Medulla oblongata (tissue), 1 donor: ENCODE measurements at regions not wholly inside any gene's neighbourhood (a gene's known extent, or its start where the extent isn't known, plus 50 kb on each side); places are given as distances from the start of the nearest gene placed in this dataset.

Experiments used
- DNase-seq: peaks from one replicate; pipeline ENCODE4 v3.0.0-alpha.2; 2015; ENCODE audit errors: extremely low spot score

GRCh38 chr5:173741729-173742431 is 125.4 kb upstream of the BOD1 start:
- no peak for DNase-seq

GRCh38 chr5:173742432-173742816 is 126.0 kb upstream of the BOD1 start:
- no peak for DNase-seq

- no peak for DNase-seq
Observed at GRCh38 chr5:173743641-173744343, 127.3 kb upstream of the BOD1 start.

GRCh38 chr5:173744551-173744950 is 128.1 kb upstream of the BOD1 start:
- no peak for DNase-seq

- DNase-seq: no peak
Observed at GRCh38 chr5:173745123-173745522, 128.7 kb upstream of the BOD1 start.

GRCh38 chr5:173745557-173745956 is 129.1 kb upstream of the BOD1 start:
- DNase-seq: no peak

- no peak for DNase-seq
Observed at GRCh38 chr5:173746047-173746646, 129.7 kb upstream of the BOD1 start.

GRCh38 chr5:173747876-173748275 is 131.4 kb upstream of the BOD1 start:
- no peak for DNase-seq

- no peak for DNase-seq
Observed at GRCh38 chr5:173750538-173751265, 134.3 kb upstream of the BOD1 start.

GRCh38 chr5:173751266-173751600 is 134.8 kb upstream of the BOD1 start:
- no peak for DNase-seq

GRCh38 chr5:173752653-173753052 is 135.5 kb upstream of the CPEB4 start:
- DNase-seq: no peak

GRCh38 chr5:173753307-173754168 is 134.6 kb upstream of the CPEB4 start:
- DNase-seq: no peak

- no peak for DNase-seq
Observed at GRCh38 chr5:173755319-173755718, 132.8 kb upstream of the CPEB4 start.

GRCh38 chr5:173757403-173758209 is 130.5 kb upstream of the CPEB4 start:
- no peak for DNase-seq

GRCh38 chr5:173758676-173759075 is 129.5 kb upstream of the CPEB4 start:
- DNase-seq: no peak

GRCh38 chr5:173759691-173760090 is 128.5 kb upstream of the CPEB4 start:
- DNase-seq: no peak

- no peak for DNase-seq
Observed at GRCh38 chr5:173760461-173761177, 127.5 kb upstream of the CPEB4 start.

GRCh38 chr5:173761178-173761513 is 127.0 kb upstream of the CPEB4 start:
- DNase-seq: no peak

- no peak for DNase-seq
Observed at GRCh38 chr5:173762045-173762444, 126.1 kb upstream of the CPEB4 start.

GRCh38 chr5:173762930-173763329 is 125.2 kb upstream of the CPEB4 start:
- DNase-seq: no peak
